Mucosa of gallbladder (tissue), 1 donor: ENCODE measurements at regions not wholly inside any gene's neighbourhood (a gene's known extent, or its start where the extent isn't known, plus 50 kb on each side); places are given as distances from the start of the nearest gene placed in this dataset.
A peak's percentile ranks its signal among the peaks of the same experiment; 100 is the strongest.
"Not testable (repeated sequence)": the region's sequence is repeated elsewhere in the genome, so short reads cannot be mapped to it uniquely, and the experiment has no call there.

Source experiments
- DNase-seq: peaks from one replicate; pipeline ENCODE4 v3.0.0-alpha.2; 2020; ENCODE audit warnings: low spot score
- donor health status: DM: no; HTN: no; CAD: no.

DNA sequence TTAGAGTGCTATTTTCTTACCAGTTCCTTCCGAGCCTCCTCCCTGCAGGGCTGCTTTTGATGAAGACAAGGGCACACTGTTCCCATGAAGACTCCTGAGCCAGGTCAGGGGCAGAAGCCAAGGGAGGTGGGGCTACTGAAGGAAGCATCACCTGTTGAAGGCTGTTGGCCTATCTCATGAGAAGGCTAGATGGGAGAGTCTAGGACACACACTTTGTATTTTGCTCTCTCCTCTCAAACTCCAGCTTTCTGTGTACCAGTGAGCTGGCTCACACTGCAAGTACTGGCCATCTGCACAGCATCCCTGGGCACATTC, 683.2 kb upstream of the ID4 start:
- DNase-seq, result no peak

- no peak for DNase-seq
Measured at GRCh38 chr6:19156443-19156842, 680.7 kb upstream of the ID4 start.

DNA sequence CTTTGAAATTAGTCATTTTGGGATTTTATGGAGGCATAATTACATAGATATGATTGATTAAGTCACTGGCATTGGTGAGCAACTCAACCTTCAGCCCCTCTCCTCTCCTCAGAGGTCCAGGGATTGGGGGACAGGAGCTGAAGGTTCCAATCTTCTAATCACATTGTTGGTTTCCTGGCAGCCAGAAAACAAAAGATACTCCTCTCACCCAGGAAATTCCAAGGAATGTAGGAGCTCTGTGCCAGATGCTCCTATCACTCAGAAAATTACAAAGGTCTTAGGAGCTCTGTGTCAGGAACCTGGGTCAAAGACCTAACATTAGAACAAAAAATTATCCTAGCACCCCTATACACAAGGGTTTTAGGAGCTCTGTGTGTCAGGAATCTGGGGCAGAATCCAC, 679.7 kb upstream of the ID4 start:
- no peak for DNase-seq

DNA sequence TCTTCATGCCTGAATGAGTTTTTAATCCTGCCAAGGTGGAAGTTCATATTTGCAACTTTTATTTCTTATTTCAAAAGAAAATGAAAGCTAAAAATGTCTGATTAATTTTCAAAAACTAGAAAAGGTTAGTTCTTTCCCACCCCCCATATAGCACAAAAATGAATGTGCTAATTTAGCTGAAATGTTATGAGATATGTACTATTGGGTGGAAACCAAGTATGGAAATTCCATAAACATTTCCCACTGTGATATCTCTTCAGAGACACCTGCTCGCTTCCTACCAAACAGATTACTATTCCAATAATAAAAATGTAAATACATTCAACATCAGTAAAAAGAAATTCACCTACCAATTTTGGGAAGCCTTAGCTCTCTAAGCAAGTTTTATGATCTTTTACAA, 678.6 kb upstream of the ID4 start:
- DNase-seq, result no peak

DNA sequence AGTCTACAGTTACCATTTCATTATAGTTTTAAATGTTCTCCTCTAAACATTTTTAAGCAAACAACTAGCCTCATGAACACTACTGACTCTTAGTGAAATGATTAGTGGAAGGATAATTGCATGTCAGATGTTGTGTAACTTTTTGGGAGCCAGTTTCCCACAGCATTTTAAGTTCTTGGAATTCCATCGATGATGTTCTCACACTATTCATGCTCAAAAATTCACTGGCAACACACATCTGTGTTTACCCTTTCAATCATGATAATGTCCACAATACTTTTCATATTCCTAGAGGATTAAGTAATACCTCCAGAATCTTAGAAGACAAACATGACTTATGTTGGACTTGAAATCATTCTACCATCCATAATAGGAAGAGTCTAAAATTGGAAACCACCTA, 678.1 kb upstream of the ID4 start:
- DNase-seq, result no peak

DNA sequence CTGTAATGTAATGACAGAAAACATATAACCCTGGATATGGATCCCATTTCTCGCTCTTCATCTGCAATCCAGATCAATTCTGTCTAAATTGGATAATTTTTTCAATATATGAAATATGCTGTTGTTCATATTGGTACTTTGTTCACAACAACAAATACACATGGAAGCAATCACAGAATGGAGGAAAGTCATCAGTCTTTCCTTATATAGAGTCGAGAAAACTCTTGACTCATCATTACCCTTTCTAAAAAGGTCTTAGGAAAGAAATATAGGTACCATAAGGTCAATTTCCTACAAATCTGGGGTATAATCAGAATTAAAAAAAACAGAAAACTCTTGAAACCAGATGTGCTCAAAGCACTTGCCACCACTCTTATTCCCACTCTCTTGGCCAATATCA, 677.6 kb upstream of the ID4 start:
- DNase-seq, result no peak

GRCh38 chr6:19160081-19160730, 677.0 kb upstream of the ID4 start:
- no peak for DNase-seq

GRCh38 chr6:19167251-19167650, 669.9 kb upstream of the ID4 start:
- no peak for DNase-seq

GRCh38 chr6:19169366-19169765, 667.8 kb upstream of the ID4 start:
- DNase-seq, result no peak

- no peak for DNase-seq
Measured at GRCh38 chr6:19175023-19175422, 662.1 kb upstream of the ID4 start.

GRCh38 chr6:19180348-19181072, 656.7 kb upstream of the ID4 start:
- DNase-seq, result peak; percentile 36

GRCh38 chr6:19181211-19181610, 656.0 kb upstream of the ID4 start:
- DNase-seq, result no peak

DNA sequence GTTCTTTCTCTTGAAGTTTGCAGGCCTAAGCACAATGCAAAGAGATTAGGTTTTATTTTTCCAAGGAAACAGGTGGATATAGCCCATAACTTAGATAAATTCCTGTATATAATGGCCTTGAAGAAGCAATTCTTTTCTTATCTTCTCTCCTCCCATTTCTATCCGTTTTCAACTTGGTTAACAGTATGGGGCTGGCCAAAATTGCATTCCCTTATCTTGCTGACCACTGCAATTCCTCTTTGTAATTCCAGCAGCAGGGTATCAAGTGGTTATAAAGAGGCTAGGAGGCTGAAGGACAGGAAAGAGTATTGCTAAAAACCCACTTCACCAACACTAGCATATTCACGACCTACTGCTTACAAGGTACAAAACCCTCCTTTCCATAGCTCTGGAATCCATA, 643.5 kb upstream of the ID4 start:
- no peak for DNase-seq

- no peak for DNase-seq
Measured at GRCh38 chr6:19204445-19204844, 632.7 kb upstream of the ID4 start.

GRCh38 chr6:19205076-19205475, 632.1 kb upstream of the ID4 start:
- DNase-seq, result no peak

DNA sequence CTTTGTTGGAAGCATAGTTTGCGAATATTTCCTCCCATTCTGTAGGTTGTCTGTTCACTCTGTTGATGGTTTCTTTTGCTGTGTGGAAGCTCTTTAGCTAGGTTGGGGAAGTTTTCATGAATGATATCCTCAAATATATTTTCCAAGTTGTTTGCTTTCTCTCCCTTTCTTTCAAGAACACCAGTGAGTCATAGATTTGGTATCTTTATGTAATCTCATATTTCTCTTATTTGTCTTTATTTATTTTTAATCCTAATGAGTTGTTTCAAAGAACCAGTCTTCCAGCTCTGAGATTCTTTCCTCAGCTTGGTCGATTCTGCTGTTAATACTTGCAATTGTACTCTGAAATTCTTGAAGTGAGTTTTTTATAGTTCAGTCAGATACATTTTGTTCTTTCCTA, 628.0 kb upstream of the ID4 start:
- DNase-seq, result no peak

DNA sequence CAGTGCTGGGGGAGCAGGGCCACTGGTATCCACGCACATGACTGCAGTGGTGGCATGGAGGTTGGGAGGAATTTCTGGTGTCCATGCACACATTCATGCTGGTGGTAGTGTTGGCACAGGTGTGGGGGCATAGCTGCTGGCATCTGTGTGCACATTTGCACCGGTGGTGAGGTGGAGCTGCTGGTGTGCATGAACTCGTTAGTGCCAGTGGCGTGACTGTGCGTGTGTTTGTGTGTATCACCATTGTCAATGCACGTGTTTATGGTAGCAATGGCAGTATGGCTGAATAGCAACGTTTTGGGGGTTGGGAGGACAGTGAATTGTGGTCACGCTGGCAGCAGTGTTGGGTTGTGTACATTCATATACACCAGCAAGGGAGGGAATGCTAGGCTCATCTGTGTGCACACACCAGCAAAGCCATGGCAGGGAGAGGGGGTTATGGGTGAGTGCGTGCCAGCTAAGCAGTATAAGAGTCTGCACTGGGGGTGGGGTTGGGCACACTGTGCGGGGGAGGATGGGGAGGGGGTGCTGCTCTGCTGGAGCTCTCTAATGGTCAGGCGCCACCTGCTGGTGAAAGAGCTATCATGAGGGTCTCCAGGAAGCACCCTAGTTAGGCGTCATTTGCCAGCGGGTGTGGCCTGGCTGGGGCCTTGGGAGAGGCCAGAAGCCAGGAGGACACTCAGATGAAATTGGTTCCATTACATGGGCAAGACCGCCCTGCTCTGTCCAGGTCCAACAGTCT, 626.1 kb upstream of the ID4 start:
- no peak for DNase-seq

- no peak for DNase-seq
Measured at GRCh38 chr6:19214231-19214630, 622.9 kb upstream of the ID4 start.

GRCh38 chr6:19219931-19220330, 617.2 kb upstream of the ID4 start:
- no peak for DNase-seq

- DNase-seq, result no peak
Measured at GRCh38 chr6:19231878-19232561, 605.1 kb upstream of the ID4 start.

- no peak for DNase-seq
Measured at GRCh38 chr6:19245656-19246055, 591.5 kb upstream of the ID4 start.

DNA sequence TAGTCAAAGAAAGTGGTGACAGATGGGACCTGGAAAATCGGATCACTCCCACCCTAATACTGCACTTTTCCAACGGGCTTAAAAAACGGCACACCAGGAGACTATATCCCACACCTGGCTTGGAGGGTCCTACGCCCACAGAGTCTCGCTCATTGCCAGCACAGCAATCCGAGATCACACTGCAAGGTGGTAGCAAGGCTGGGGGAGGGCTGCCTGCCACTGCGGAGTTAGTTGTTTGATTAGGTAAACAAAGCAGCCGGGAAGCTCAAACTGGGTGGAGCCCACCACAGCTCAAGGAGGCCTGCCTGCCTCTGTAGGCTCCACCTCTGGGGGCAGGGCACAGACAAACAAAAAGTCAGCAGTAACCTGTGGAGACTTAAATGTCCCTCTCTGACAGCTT, 590.0 kb upstream of the ID4 start:
- DNase-seq, result not testable (repeated sequence)

DNA sequence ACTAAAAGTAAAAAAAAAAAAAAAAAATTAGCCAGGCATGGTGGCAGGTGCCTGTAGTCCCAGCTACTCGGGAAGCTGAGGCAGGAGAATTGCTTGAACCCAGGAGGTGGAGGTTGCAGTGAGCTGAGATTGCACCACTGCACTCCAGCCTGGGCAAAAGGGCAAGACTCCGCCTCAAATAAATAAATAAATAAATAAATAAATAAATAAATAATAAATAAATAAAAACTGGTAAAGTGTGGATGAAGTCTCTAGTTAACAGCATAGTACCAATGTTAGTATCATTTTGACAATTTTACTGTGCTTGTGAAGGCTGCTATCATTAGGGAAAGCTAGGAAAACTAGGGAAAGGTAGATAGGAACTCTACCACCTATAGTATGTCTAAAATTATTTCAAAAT, 581.0 kb upstream of the ID4 start:
- not testable (repeated sequence) for DNase-seq
